Right atrium auricular region (tissue), 2 donors: ENCODE measurements at regions not wholly inside any gene's neighbourhood (a gene's known extent, or its start where the extent isn't known, plus 50 kb on each side); places are given as distances from the start of the nearest gene placed in this dataset.

ENCODE experiments used
- DNase-seq: peaks from one replicate; pipeline ENCODE4 v3.0.0-alpha.2; 2019; ENCODE audit warnings: low spot score
- H3K27ac ChIP-seq, 2 donors: fragments of 200-600 bp; sonication (generic); 1 replicate in 1 of 2; 2 replicates in 1 of 2; pipeline ENCODE4 v1.5.1; 2016 to 2019
- H3K27me3 ChIP-seq, 2 donors: fragments of 200-600 bp; sonication (generic); one replicate each; pipeline versions ENCODE4 v1.5.1 to v1.6.0; 2017 to 2019
- H3K36me3 ChIP-seq: fragments of 200-600 bp; sonication (generic); one replicate; pipeline ENCODE4 v1.5.1; 2016
- H3K4me1 ChIP-seq, 2 donors: fragments of 200-600 bp; sonication (generic); one replicate each; pipeline versions ENCODE4 v1.5.1 to v1.6.0; 2017 to 2019
- H3K4me3 ChIP-seq, 2 donors: fragments of 200-600 bp; sonication (generic); 1 replicate in 1 of 2; 2 replicates in 1 of 2; pipeline ENCODE4 v1.5.1; 2017 to 2019; ENCODE audit warnings: mild to moderate bottlenecking in 1 of 2, moderate library complexity in 1 of 2
- H3K9me3 ChIP-seq, 2 donors: fragments of 200-600 bp; sonication (generic); one replicate each; pipeline ENCODE4 v1.5.1; 2019
- TF ChIP-seq, protein P1 (sequence below), 2 donors: fragments of 200-600 bp; sonication (generic); IDR thresholded peaks; one replicate each; pipeline ENCODE4 v1.5.1; 2019; ENCODE audit warnings: antibody characterized with exemption in 2 of 2

DNA sequence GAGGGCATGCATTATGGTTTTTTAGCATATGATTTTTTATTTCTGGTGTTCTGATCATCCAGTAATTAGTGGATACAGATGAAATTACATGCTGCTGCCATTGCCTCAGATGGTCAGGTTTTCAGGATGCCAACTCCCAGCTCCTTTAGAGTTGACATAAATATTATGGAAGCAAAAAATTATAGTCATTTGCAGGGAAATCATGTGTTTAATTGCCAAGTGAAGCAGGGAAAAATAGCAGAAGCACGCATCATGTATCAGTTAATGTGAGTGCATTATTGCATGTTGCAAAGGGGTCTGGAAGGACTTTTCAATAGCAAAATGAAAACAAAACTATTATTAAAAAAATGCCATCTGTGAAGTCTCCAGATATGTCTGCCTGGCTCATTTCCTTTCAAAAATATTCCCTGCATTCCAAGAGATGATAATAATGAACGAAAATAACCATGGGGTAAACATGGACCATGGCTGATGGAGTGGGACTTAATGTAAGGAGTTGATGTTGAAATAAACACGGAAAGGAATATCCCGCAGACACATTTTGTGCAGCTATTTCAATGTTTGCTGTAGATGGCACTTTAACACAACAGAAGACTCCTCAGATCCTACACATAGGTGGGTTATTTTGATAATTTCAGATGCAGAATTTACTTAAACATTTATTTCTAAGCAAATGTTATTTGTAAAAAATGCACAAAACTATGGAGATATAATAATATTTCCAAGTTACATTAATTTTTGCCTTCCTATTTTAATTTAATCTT, 87.7 kb upstream of the DYNAP start:
- H3K36me3 ChIP-seq: no peaks in the 10 kb centered on the region
- no peaks in the 10 kb centered on the region for H3K27me3 ChIP-seq
- TF ChIP-seq, protein P1, sequence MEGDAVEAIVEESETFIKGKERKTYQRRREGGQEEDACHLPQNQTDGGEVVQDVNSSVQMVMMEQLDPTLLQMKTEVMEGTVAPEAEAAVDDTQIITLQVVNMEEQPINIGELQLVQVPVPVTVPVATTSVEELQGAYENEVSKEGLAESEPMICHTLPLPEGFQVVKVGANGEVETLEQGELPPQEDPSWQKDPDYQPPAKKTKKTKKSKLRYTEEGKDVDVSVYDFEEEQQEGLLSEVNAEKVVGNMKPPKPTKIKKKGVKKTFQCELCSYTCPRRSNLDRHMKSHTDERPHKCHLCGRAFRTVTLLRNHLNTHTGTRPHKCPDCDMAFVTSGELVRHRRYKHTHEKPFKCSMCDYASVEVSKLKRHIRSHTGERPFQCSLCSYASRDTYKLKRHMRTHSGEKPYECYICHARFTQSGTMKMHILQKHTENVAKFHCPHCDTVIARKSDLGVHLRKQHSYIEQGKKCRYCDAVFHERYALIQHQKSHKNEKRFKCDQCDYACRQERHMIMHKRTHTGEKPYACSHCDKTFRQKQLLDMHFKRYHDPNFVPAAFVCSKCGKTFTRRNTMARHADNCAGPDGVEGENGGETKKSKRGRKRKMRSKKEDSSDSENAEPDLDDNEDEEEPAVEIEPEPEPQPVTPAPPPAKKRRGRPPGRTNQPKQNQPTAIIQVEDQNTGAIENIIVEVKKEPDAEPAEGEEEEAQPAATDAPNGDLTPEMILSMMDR (IDR thresholded peaks at IDR 0.05): no peak
- no peak overlapping the region for H3K4me3 ChIP-seq
- H3K27ac ChIP-seq: no peak overlapping the region
- no peak for DNase-seq
- H3K4me1 ChIP-seq: no peaks in the 10 kb centered on the region
- peaks cover 4 to 5% of the 10 kb centered on the region in 2 donors for H3K9me3 ChIP-seq

DNA sequence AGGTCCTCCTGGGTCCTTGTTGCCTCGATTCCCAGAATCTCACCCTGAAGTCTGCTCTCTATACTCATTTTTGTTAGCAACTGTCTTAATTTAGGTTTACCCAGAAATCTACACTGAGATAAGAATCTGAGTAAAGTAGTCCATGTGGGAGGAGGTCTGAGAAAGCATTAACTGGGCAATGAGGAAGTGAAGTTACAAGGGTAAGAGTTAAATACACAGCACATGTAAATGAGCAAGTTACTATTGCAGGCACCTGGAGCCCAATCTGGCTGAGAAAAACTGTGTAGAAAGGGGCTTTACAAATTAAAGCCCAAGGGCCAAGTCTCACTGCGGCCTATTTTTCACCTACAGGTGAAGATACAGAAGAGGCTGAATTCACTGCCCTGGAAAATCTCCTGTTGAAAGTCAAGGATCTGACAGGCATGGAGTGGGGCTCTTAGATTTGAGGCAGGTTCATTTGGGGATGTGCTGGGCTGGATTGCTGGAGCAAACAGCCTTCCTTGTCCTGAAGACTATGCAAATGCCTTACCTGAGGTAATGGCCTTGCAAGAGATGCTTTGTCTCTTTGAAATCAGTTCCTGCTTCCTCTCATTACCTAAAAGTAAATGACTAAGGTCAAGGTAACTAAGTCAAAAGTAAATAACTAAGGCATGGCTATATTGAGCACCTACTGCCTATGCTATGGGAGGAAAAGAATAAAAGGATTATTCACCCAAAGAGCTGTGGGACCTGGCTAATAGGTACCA, 84.4 kb upstream of the DYNAP start:
- Histone ChIP-seq H3K27me3 (no peaks in the 10 kb centered on the region), H3K27ac (no peak overlapping the region), H3K4me3 (no peak overlapping the region), H3K9me3 (peaks cover 0 to 3% of the 10 kb centered on the region in 2 donors), H3K4me1 (no peaks in the 10 kb centered on the region), H3K36me3 (no peaks in the 10 kb centered on the region)
- no peak for DNase-seq
- TF ChIP-seq, protein P1 (IDR thresholded peaks at IDR 0.05): no peak

GRCh38 chr18:54509793-54510192, 81.3 kb upstream of the DYNAP start:
- H3K4me3 ChIP-seq: no peak overlapping the region
- H3K27ac ChIP-seq: no peak overlapping the region
- H3K27me3 ChIP-seq: no peaks in the 10 kb centered on the region
- TF ChIP-seq, protein P1 (IDR thresholded peaks at IDR 0.05): no peak
- no peaks in the 10 kb centered on the region for H3K36me3 ChIP-seq
- no peak for DNase-seq
- H3K4me1 ChIP-seq: no peaks in the 10 kb centered on the region
- H3K9me3 ChIP-seq: no peaks in the 10 kb centered on the region

DNA sequence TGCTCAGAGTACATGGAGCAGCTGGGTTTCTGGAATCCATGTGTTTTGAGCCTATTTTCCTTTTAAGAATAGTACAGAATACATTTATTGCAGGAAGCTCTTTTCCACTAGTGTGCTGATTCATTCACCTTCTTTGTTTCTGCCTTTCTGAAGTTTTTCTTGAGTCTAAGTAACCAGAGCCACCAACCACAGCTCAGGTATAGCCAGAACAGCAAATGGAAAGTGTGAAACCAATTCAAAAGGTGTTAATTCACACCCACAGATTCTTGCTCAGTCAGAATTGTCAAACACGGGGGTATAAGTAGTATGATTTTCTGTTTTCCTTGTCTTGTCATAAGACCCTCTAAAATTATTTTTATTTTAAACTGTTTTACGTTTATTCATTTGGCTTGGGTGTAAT, 75.9 kb upstream of the DYNAP start:
- no peaks in the 10 kb centered on the region for H3K36me3 ChIP-seq
- H3K27me3 ChIP-seq: no peaks in the 10 kb centered on the region
- H3K4me3 ChIP-seq: no peak overlapping the region
- no peaks in the 10 kb centered on the region for H3K4me1 ChIP-seq
- H3K27ac ChIP-seq: no peak overlapping the region
- TF ChIP-seq, protein P1 (IDR thresholded peaks at IDR 0.05): no peak
- no peak for DNase-seq
- H3K9me3 ChIP-seq: no peaks in the 10 kb centered on the region

DNA sequence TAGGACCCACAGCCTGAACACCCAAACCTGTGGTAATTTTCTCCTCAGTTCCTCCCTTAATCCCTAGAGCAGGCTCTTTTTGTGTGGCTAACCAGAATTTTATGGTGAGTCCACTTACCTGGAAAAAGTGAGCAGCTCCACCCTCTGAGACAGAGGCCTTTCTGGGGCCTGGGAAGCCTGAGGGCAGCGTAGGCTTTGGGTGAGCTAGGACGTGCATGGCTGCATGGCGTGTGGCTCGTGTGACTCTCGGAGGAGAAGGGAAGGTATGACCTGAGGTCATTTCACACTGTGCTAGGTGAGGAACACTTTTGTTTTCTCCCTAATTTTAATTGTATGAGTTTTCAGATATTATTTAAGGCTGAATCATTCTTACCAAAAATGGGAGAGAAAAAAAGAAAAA, 73.5 kb upstream of the DYNAP start:
- Histone ChIP-seq H3K4me3 (no peak overlapping the region), H3K4me1 (no peaks in the 10 kb centered on the region), H3K27me3 (no peaks in the 10 kb centered on the region), H3K36me3 (no peaks in the 10 kb centered on the region), H3K27ac (no peak overlapping the region), H3K9me3 (no peaks in the 10 kb centered on the region)
- TF ChIP-seq, protein P1 (IDR thresholded peaks at IDR 0.05): no peak
- DNase-seq: no peak
